GM21390 (cell line): ENCODE measurements at regions not wholly inside any gene's neighbourhood (a gene's known extent, or its start where the extent isn't known, plus 50 kb on each side); places are given as distances from the start of the nearest gene placed in this dataset.
"Not testable (repeated sequence)": the region's sequence is repeated elsewhere in the genome, so short reads cannot be mapped to it uniquely, and the experiment has no call there.

Experiments
- ATAC-seq: cut with Tn5 transposase; IDR thresholded peaks from one replicate; pipeline ENCODE4 v1.9.1; 2021; ENCODE audit not compliant: unreplicated experiment

DNA sequence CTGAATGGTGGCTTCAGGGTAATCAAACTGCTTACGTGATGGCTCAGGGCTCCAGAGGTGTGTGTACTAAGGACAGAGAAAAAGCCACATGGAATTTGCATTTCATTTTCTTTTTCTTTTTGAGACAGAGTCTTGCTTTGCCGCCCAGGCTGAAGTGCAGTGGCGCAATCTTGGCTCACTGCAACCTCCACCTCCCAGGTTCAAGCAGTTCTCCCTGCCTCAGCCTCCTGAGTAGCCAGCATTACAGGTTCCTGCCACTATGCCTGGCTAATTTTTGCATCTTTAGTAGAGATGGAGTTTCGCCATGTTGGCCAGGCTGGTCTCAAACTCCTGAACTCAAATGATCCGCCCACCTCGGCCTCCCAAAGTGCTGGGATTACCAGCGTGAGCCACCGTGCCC lies 103.7 kb upstream of the CLINT1 start:
- not testable (repeated sequence) for ATAC-seq

DNA sequence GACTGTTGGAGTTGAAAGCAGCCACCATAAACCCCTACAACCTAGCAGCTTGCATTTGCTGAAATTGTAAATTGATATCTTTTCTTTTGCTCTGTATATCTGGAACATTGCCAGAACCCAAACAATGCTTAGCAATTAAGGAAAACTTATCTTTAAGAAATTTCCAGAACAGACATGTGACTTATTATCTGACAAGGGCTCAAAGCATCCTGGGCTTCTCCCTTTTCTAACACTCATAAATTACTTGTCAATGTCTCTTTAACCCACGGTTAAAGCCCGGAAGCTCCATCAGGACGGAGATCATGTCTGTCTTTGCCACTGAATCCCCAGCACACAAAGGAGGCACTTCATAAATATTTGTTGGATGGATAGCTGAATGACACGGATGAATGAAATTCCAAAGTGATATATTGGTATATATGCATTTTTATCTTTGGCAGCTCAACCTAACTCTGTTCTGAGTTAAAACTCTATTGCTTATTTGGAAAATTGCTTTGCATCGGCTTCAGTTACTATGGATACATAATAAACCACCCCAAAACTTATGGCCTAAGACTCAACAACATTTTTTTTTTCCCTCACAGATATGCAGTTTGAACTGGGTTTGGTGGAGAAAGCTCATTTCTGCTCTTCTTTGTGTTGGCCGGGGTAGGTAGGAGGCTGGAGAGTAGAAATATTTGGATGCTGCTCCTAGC lies 103.1 kb upstream of the CLINT1 start:
- no peak for ATAC-seq

DNA sequence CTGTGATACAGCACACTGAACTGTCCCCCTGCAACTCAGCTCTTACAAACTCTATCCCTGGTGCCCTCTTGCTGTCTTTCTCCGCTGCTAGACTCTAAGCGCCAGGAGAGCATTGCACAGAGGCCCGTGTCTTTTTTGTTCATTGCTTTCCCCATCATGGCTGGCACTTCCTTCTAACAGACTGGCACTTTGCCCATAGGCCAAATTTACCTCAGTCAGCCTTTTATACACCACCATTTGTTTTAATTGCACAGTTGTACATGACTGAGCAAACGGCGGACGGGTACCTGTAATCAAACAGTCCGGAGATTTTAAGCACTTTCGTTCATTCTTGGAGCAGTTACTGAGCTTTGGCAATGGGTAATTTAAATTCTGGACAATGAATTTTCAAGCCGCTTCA lies 102.2 kb upstream of the CLINT1 start:
- no peak for ATAC-seq

- no peak for ATAC-seq
Observed at GRCh38 chr5:157959370-157959769, 100.4 kb upstream of the CLINT1 start.

GRCh38 chr5:157956271-157956885 lies 97.4 kb upstream of the CLINT1 start:
- no peak for ATAC-seq

GRCh38 chr5:157955541-157956172 lies 96.7 kb upstream of the CLINT1 start:
- no peak for ATAC-seq

- ATAC-seq = no peak
Observed at GRCh38 chr5:157952374-157952685, 93.4 kb upstream of the CLINT1 start.

GRCh38 chr5:157951673-157952373 lies 92.9 kb upstream of the CLINT1 start:
- ATAC-seq = no peak

DNA sequence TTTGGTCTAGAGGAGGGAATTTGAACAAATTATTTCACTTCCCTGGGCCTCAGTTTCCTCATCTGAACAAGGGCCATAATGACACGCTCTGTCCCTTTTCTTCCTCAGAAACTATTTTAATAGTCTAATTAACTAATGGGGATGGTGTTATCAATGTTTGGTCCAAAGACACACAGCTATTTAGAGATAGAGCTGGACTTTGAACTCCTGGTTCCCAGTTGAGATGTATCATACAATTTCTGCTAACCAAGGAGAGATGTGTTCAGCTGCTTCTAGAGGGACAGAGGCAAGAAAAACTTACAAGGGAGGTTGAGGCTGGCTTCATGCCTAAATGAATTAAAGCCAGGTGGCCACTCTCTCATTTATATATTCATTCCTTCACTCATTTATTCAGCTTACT lies 90.6 kb upstream of the CLINT1 start:
- ATAC-seq = no peak

- ATAC-seq = peak; percentile 99
Observed at GRCh38 chr5:157948738-157949410, 89.9 kb upstream of the CLINT1 start.

DNA sequence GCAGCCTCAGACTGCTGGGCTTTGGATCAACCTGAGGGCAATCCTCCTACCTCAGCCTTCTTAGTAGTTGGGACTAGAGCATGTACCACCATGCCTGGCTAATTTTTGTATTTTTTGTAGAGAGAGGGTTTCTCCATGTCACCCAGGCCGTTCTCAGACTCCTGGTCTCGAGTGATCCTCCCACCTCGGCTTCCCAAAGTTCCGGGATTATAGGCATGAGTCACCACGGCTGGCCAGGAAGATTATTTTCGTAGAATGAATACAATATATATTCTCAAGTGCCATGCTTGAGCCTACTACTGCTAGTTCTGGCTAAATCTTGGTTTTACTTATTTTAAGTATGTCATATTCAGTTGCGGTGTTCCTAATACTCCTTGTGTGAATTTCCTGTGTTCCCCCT lies 88.2 kb upstream of the CLINT1 start:
- ATAC-seq = no peak

- ATAC-seq = not testable (repeated sequence)
Observed at GRCh38 chr5:157945822-157946221, 86.9 kb upstream of the CLINT1 start.

DNA sequence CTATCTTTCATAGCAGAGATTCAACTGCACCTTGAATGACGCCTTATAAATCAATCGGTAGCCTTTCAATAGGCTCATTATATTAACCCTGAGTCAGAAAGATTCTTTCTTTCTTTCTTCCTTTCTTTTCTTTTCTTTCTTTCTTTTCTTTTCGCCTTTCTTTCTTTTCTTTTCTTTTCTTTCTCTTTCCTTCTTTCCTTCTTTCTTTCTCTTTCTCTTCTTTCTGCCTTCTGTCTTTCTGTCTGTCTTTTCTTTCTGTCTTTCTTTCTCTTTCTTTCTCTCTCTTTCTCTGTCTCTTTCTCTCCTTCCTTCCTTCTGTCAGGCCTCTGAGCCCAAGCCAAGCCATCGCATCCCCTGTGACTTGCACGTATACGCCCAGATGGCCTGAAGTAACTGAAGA lies 86.0 kb upstream of the CLINT1 start:
- no peak for ATAC-seq

DNA sequence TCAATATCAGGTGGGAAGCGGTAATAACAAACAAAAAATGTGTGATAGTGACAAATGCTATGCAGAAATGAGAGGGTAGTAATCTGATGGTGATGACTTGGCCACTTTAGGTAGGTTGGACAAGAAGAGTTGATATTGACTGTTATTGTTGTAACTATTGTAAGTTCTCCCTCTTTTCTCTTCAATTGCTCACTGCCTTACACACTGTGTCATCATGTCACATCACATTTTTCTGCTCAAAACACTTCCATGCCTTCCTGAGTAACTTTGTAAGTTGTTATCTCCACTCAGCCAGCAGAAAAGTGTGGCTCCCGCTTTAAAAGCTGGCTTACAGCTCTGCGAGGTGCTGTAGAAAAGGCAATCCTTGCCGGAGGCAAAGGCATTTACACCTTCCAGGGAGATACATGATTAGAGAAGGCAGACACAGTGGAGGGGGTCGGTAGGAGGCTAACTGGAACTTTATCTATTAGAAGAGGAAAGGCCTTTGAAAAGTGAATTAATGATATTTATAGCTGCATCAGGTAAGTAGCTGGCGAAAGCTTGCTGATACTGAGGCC lies 85.2 kb upstream of the CLINT1 start:
- no peak for ATAC-seq

DNA sequence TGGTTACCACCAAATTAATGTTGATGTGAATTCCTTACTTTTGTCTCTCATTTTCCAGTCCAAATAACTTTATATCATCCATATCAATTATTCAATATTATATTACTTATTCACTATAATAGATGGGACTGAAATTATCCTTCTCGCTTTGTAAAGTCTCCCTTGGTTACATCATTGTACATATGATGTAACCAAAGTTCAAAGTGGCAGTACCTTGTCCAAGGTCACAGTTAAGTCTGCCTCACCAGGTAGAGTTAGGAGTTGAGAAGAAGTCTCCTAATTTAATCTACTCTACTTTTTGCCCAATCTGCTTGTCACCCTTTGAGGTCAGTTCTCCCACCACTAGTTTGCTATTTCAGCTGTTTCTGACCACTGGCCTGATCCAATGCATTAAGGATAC lies 83.7 kb upstream of the CLINT1 start:
- no peak for ATAC-seq

- ATAC-seq = no peak
Observed at GRCh38 chr5:157941616-157942015, 82.7 kb upstream of the CLINT1 start.

GRCh38 chr5:157938101-157938500 lies 79.2 kb upstream of the CLINT1 start:
- not testable (repeated sequence) for ATAC-seq

- ATAC-seq = not testable (repeated sequence)
Observed at GRCh38 chr5:157936776-157937501, 78.0 kb upstream of the CLINT1 start.

DNA sequence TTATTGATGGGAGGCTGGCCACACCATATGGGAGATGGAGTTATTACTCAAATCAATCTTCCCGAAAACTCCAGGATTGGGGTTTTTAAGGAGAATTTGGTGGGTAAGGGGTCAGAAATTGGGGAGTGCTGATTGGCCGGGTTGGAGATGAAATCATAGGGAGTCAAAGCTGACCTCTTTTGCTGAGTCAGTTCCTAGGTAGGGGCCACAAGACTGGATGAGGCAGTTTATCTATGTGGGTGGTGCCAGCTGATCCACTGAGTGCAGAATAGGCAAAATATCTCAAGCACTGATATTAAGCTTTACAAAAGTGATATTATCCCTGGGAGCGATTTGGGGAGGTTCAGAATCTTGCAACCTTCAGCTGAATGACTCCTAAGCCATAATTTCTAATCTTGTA lies 75.7 kb upstream of the CLINT1 start:
- ATAC-seq = no peak

GRCh38 chr5:157933005-157933404 lies 74.1 kb upstream of the CLINT1 start:
- ATAC-seq = no peak
